Superior temporal gyrus (tissue), 1 donor: ENCODE measurements at regions not wholly inside any gene's neighbourhood (a gene's known extent, or its start where the extent isn't known, plus 50 kb on each side); places are given as distances from the start of the nearest gene placed in this dataset.

Experiments
- DNase-seq: peaks from one replicate; pipeline ENCODE4 v3.0.0-alpha.2; 2016; ENCODE audit errors: extremely low spot score

DNA sequence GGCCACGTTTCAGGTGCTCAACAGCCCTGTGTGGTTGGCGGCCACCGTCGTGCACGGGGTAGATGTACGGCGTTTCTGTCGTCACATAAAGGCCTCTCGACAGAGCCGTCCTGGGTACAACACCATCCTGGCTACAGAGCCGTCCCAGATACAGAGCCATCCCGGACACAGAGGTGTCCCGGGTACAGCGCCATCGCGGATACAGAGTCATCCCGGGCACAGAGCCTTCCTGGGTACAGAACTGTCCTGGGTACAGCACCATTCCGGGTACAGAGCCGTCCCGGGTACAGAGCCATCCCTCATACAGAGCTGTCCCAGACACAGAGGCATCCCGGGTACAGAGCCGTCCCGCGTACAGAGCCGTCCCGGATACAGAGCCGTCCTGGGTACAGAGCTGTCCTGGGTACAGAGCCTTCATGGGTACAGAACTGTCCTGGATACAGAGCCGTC is 222.7 kb upstream of the SOX1 start:
- DNase-seq, result no peak

- DNase-seq, result no peak
Observed at GRCh38 chr13:111844682-111845081, 222.3 kb upstream of the SOX1 start.

GRCh38 chr13:111845621-111846351 is 221.2 kb upstream of the SOX1 start:
- DNase-seq, result no peak

DNA sequence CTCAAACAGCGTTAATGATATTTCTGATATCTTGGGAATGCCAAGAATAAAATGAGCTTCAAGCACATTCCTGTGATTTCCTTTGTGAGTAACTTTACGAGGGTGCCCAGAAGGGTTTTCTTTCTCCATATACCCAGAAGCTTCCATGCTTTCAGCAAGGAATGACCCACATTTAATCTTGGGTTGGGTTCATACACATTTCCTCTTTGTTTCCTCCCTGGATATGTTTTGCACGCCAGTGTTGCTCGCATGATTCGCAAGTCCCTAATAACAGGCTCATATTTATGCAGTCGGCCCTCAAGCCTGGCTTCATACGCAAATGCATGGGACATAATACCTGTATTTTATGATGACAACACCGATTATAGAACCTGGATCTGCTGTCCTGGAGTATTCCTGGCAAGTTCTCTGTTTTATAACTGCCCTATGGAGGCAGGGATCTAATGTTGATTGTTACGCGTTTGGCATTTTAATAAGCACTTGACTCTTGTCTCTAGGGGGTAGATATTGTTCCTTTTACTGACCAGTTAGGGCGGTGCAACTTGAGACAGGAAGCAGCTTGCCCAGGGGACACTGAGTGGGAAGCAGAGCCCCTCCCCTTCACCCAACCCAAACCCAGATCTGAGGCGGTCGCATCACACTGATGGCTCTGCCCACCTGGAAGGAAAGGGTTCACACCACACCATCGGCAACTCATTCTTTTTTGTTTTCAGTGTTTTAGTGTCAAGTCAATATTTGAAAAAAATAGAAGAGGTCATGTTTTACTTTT is 220.4 kb upstream of the SOX1 start:
- no peak for DNase-seq

- no peak for DNase-seq
Observed at GRCh38 chr13:111847964-111848363, 219.0 kb upstream of the SOX1 start.

GRCh38 chr13:111850458-111850857 is 216.5 kb upstream of the SOX1 start:
- no peak for DNase-seq

- DNase-seq, result no peak
Observed at GRCh38 chr13:111850976-111851375, 216.0 kb upstream of the SOX1 start.

DNA sequence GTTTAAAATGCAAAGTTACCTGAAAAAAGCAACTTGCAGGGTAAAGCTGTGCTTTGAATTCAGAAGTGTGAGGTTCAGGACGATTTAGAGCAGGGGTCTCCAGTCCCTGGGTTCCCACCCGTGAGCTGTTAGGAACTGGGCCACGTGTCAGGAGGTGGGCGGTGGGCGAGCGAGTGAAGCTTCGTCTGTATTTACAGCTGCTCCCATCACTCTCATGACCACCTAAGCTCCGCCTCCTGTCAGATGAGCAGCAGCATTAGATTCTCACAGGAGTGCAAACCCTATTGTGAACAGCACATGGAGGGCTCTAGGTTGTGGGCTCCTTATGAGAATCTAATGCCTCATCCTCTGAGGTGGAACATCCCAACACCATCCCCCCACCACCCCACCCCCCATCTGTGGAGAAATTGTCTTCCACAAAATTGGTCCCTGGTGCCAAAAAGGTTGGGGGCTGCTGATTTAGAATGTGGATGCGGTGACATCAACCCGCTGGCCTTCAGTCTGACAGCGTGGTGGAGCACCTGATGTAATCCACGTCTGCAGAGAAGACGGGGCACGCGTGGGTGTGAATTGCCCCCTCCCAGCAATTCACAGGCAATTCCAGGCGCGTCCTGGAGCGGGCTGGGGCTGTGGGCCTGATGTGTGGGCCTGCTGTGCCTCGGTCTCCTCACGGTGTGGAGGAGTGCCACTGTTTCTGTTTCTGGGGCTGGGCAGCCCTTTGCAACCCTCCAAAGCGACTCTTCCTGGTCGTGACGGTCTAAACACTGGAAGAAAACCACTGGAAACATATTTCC is 214.0 kb upstream of the SOX1 start:
- no peak for DNase-seq

- DNase-seq, result no peak
Observed at GRCh38 chr13:111853721-111854120, 213.2 kb upstream of the SOX1 start.

DNA sequence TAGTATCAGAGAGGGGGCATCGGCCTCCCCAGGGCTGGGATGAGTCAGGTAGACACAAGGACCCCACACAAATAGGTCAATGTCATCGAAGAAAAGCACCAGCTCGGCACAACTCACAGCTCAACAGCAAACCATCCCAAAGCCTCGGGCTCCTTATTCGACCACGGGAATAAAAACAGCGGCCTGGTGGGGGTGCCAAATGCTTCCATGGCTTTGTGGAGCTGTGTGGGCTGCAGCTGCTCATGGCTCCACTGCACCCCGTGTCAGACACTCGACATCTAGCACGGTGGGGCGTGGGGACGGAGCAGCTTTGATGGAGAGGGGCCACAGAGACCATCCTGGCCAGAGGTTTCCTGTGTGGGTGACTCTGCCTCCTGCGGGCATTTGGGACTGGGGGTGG is 212.5 kb upstream of the SOX1 start:
- no peak for DNase-seq

DNA sequence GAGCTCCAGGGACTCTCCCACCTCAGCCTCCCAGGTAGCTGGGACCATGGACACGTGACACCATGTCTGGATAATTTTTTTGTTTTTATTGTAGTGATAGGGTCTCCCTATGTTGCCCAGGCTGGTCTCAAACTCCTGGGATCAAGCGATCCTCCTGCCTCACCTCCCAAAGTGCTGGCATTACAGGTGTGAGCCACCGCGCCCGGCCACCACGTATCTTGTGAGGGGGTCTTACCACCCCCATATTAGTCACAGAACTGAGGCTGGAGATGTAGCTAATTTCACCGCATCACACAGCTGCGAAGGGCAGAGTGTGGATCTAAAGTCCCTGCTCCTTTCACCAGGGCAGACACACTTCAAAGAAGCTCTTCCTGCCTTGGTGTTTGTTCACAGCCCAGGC is 211.8 kb upstream of the SOX1 start:
- DNase-seq, result no peak

DNA sequence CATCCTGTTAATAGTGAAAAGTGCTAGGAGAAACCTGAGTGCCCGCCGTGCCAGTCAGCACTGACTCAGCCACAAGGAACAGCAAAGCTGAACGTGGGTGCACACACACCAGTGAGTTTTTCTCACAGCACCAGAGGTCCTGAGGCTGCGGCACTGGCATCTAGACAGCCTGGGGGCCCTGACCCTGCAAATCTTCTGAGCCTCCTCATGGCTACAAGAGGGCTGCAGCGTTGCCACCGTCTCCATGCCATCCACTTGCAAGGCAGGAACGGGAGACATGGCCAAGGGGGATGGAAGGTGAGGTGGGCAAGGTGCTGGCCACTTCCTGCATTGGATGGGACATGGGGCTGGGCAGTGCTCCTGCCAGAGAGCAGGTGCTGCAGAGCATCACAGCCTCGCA is 211.2 kb upstream of the SOX1 start:
- DNase-seq, result no peak

- no peak for DNase-seq
Observed at GRCh38 chr13:111856571-111856970, 210.4 kb upstream of the SOX1 start.

GRCh38 chr13:111857336-111857735 is 209.6 kb upstream of the SOX1 start:
- DNase-seq, result no peak

- DNase-seq, result no peak
Observed at GRCh38 chr13:111857846-111858560, 208.9 kb upstream of the SOX1 start.

DNA sequence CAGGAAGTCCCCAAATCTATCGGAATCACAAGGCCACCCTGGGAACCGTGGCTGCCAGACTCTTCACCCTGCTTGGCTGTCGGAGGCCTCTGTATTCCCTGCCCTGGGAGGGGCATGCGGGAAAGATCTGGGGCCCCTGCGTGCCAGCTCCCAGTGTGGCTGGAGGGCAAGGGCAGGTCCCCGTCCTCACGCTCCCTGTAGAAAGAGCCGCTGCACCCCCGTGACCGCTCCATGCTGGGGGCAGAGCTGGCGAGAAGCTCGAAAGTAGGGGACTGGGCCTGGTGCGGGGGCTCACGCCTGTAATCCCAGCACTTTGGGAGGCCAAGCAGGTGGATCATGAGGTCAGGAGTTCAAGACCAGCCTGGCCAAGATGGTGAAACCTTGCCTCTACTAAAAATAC is 208.4 kb upstream of the SOX1 start:
- no peak for DNase-seq

DNA sequence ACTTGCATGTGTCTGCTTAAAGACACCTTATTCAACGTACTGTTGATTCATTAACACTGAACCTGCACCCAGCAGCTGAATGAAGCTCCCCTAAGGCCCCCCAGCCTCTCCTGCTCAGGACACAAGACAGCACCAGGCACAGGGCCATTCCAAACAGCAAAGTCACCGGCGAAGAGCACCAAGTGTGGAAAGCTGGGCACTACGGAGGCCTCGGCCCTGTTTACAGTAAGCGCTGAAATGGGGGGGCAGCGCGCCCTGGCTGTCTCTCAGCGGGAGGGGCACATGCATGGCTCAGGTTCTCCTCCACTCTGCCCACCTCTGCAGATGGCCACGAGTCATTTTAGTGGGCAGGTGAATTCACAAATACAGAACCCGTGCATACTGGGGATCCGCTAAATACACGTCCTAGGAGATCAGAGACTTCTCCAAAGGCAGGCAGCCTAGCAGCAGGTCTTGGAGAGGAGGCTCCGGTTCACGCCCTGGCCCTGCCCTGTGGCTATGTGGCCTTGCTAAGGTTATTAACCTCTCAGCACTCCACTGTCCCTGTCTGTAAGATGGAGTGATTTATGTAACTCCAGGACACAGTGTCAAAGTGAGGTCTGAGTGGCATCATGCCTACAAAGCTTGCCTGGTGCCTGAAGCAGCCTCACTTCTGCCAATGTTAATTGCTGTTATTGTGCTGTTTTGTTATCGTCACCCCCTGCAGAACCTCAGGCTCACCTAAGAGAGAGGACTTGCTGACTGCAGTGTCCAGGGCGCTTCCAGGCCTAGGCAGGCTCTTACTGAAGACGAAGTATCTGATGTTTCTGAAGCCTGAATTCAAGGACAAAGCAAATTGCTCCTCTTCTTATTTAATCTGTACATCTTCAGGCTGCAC is 207.4 kb upstream of the SOX1 start:
- DNase-seq, result no peak

GRCh38 chr13:111860231-111860552 is 206.8 kb upstream of the SOX1 start:
- DNase-seq, result no peak

DNA sequence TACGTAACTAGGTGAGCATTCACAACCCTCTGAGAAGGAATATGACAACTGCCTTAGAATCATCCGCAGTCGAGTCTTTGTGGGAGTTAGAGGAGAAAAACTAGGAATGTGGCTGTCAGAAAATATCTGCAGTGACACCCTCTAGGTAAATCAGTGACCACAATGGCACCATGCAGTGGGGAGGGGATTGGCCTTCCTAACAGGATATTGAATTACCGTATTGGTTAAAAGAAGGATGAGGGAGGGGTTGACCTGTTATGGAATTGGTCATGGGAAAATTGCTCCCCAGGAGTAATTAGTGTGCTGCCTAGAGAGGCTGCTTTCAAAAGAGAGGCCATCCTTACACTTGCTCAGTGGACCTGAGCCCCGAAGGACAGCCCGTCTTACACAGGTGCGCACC is 205.6 kb upstream of the SOX1 start:
- no peak for DNase-seq

- no peak for DNase-seq
Observed at GRCh38 chr13:111861766-111862366, 205.1 kb upstream of the SOX1 start.
